Activated T-helper 1 cell treated with anti-CD3 and anti-CD28 coated beads, Interleukin-12 subunit alpha, Interleukin-12 subunit beta, Interleukin-2, Interleukin-4 antibody, amounts not matched to agents 30 ng/mL and 10 ng/mL and 1 ng/mL, durations not matched to agents 14 hours and 24 hours and 36 hours (primary cell): ENCODE measurements at regions not wholly inside any gene's neighbourhood (a gene's known extent, or its start where the extent isn't known, plus 50 kb on each side); places are given as distances from the start of the nearest gene placed in this dataset.
"Not testable (repeated sequence)": the region's sequence is repeated elsewhere in the genome, so short reads cannot be mapped to it uniquely, and the experiment has no call there.

Source experiments
- DNase-seq: peaks from one replicate; pipeline ENCODE4 v3.0.0; 2021; ENCODE audit warnings: low spot score
- H3K27ac Mint-ChIP-seq: one replicate; pipeline ENCODE4 v1.8.0; 2021; ENCODE audit warnings: mild to moderate bottlenecking, mixed read lengths
- H3K27me3 Mint-ChIP-seq: one replicate; pipeline ENCODE4 v1.8.0; 2022; ENCODE audit warnings: mild to moderate bottlenecking, moderate library complexity, mixed read lengths; ENCODE audit not compliant: insufficient read depth
- H3K36me3 Mint-ChIP-seq: one replicate; pipeline ENCODE4 v1.8.0; 2021; ENCODE audit warnings: low read depth, mixed read lengths
- H3K4me1 Mint-ChIP-seq: one replicate; pipeline ENCODE4 v1.8.0; 2021; ENCODE audit warnings: low read depth, mixed read lengths
- H3K4me3 Mint-ChIP-seq: one replicate; pipeline ENCODE4 v1.8.0; 2021; ENCODE audit warnings: mild to moderate bottlenecking, moderate library complexity, mixed read lengths
- H3K9me3 Mint-ChIP-seq: one replicate; pipeline ENCODE4 v1.8.0; 2021; ENCODE audit warnings: mixed read lengths
- intact Hi-C: fragments of 100-400 bp; cut with micrococcal nuclease; formaldehyde crosslinking; loops from one replicate; pipeline ENCODE4 v1.15.1; 2024

- H3K9me3 Mint-ChIP-seq, result no peaks in the 10 kb centered on the region
- peaks cover 8% of the 10 kb centered on the region for H3K27me3 Mint-ChIP-seq
- H3K4me1 Mint-ChIP-seq, result no peaks in the 10 kb centered on the region
- no peaks in the 10 kb centered on the region for H3K36me3 Mint-ChIP-seq
- no peak for DNase-seq
- intact Hi-C loops, result loop anchor here (5.0 kb wide), 1 partner anchor 622 kb away; no protein-coding TSS in a partner anchor
- H3K27ac Mint-ChIP-seq, result no peak overlapping the region
- H3K4me3 Mint-ChIP-seq, result no peak overlapping the region
Measured at GRCh38 chr14:59123975-59124374, 64.5 kb upstream of the DAAM1 start.

- Mint-ChIP-seq H3K4me1 (no peaks in the 10 kb centered on the region), H3K27me3 (peaks cover 2% of the 10 kb centered on the region), H3K4me3 (no peak overlapping the region), H3K9me3 (no peaks in the 10 kb centered on the region), H3K36me3 (no peaks in the 10 kb centered on the region), H3K27ac (no peak overlapping the region)
- DNase-seq, result no peak
- intact Hi-C loops, result loop anchor here (5.0 kb wide), 2 partner anchors 62 to 1057 kb away; partner anchors contain the start of gene DAAM1
Measured at GRCh38 chr14:59125156-59125555, 63.3 kb upstream of the DAAM1 start.

DNA sequence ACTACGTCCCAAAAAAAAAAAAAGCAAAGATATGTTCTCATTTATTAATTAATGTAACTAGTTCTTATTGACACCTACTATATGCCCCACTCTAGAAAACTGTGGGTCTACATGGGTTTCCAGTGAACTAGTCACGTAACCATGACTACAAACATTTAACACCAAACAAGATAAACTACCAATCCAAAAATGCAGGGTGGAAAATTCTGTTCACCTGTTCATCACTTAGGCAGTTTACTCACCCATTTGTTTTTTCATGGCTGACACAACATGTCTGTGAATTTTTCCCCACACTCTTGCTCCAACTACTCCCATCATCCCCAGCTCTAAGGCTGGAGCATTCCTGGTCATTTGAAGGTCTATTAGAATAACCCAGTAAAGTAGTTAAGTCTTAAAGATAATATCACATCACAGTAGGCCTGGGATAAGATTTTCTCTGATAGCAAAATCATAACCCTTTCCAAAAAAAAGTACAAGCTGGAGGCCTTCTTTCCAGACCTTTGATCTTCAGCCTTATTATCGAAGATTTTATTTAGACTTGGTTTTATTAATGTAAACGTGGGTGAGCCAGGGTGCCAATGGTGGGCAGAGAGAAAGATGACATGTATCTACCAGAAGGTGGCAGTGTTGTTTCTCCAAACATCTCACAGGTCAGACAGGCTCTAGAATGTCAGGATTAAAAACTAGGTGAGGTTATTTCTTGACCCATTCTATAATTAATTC lies 61.6 kb upstream of the DAAM1 start:
- Mint-ChIP-seq H3K36me3 (no peaks in the 10 kb centered on the region), H3K27ac (no peak overlapping the region), H3K4me1 (no peaks in the 10 kb centered on the region), H3K4me3 (no peak overlapping the region), H3K9me3 (no peaks in the 10 kb centered on the region), H3K27me3 (peaks cover 2% of the 10 kb centered on the region)
- intact Hi-C loops, result loop anchor here (1.0 to 5.0 kb wide), 4 partner anchors 60 to 1055 kb away; partner anchors contain the start of genes CCDC175 and DAAM1
- peak; percentile 1 for DNase-seq

GRCh38 chr14:59127437-59127732 lies 61.1 kb upstream of the DAAM1 start:
- no peak for DNase-seq
- Mint-ChIP-seq H3K36me3 (no peaks in the 10 kb centered on the region), H3K27ac (no peak overlapping the region), H3K4me1 (no peaks in the 10 kb centered on the region), H3K4me3 (no peak overlapping the region), H3K9me3 (no peaks in the 10 kb centered on the region), H3K27me3 (peaks cover 2% of the 10 kb centered on the region)
- intact Hi-C loops, result loop anchor here (1.0 to 5.0 kb wide), 4 partner anchors 60 to 1055 kb away; partner anchors contain the start of genes CCDC175 and DAAM1

DNA sequence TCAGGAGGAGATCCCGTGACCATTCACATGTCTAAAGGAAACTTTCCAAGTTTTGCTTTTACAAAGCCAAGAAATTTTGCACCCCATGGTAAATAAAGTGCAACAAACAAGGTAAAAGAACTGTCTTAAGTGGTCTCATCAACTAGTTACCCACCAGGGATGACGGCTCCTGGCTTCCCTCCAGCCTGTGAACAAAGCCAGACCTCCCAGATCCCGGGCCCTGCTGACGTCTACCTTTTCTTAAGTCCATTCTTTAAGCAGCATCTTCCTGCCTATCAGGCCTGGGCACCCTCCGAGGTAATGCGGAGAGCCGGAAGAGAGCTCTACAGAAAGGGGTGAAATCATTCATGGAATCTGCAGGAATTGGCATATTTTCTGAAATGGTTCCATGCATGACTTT lies 58.0 kb upstream of the DAAM1 start:
- Mint-ChIP-seq H3K4me1 (no peaks in the 10 kb centered on the region), H3K27me3 (peaks cover 12% of the 10 kb centered on the region), H3K27ac (no peak overlapping the region), H3K4me3 (no peak overlapping the region), H3K36me3 (no peaks in the 10 kb centered on the region), H3K9me3 (no peaks in the 10 kb centered on the region)
- intact Hi-C loops, result no loop called here
- DNase-seq, result no peak

GRCh38 chr14:59131938-59132795 lies 56.3 kb upstream of the DAAM1 start:
- Mint-ChIP-seq H3K27me3 (peaks cover 12% of the 10 kb centered on the region), H3K27ac (no peak overlapping the region), H3K4me1 (no peaks in the 10 kb centered on the region), H3K4me3 (no peak overlapping the region), H3K9me3 (no peaks in the 10 kb centered on the region), H3K36me3 (no peaks in the 10 kb centered on the region)
- intact Hi-C loops, result no loop called here
- no peak for DNase-seq

DNA sequence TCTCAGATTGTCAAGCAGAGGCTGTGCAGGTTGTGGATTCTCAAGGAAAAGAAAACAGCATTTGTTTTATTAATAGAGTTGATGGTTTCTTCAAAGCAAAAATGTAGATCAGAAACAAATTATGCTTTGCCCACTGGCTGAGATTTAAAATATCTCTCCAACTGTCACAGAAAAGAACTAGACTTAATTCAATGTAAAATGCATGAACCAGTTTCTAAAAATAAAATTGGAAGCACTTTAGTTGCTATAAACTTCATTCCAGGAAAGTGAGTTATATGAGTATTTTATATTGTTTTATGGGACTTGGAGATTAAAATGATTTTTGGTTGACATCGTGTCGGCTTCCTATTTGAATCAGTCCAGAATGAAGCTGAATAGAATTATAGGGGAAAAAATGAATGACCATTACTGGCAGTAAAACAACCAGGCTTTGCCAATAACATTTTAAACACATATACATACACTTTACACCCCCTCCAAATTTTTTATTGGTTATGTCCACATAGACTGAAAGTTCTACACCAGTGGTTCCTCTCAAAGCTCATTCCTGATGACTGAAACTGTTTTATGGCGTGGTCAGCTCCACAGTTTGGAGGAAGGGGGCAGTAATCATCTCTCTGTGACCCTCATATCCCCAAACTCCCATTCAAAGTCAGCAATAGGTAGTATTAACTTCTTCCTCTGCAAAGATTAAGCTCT lies 55.5 kb upstream of the DAAM1 start:
- no peaks in the 10 kb centered on the region for H3K9me3 Mint-ChIP-seq
- H3K27me3 Mint-ChIP-seq, result peaks cover 12% of the 10 kb centered on the region
- H3K4me3 Mint-ChIP-seq, result no peak overlapping the region
- intact Hi-C loops, result no loop called here
- no peak for DNase-seq
- no peaks in the 10 kb centered on the region for H3K36me3 Mint-ChIP-seq
- no peak overlapping the region for H3K27ac Mint-ChIP-seq
- H3K4me1 Mint-ChIP-seq, result no peaks in the 10 kb centered on the region

DNA sequence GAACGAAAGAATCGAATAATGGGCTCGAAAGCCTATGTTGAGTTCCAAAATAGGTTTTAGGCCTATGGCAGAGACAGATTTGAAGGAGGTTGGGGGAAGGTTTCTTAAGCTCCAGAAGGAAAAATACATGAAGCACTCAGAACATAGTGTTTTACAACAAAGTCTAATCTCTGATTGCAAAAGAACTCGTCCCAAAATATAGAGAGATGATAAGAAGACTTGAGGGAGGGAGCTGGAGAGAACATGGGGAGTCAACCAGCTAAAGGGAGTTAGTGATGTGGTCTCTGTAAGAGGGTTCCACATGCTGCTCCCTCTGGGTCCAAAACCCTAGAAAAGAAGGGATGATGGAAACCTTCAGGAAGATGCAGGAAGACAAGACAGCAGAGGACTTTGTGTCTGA lies 54.8 kb upstream of the DAAM1 start:
- H3K27ac Mint-ChIP-seq, result no peak overlapping the region
- no peaks in the 10 kb centered on the region for H3K36me3 Mint-ChIP-seq

GRCh38 chr14:59134307-59134706 lies 54.2 kb upstream of the DAAM1 start:
- peaks cover 12% of the 10 kb centered on the region for H3K27me3 Mint-ChIP-seq
- H3K27ac Mint-ChIP-seq, result no peak overlapping the region
- H3K9me3 Mint-ChIP-seq, result no peaks in the 10 kb centered on the region
- DNase-seq, result no peak
- intact Hi-C loops, result no loop called here
- no peak overlapping the region for H3K4me3 Mint-ChIP-seq
- H3K4me1 Mint-ChIP-seq, result no peaks in the 10 kb centered on the region
- no peaks in the 10 kb centered on the region for H3K36me3 Mint-ChIP-seq

More for the DNA sequence above, 54.8 kb upstream of the DAAM1 start:
- peaks cover 12% of the 10 kb centered on the region for H3K27me3 Mint-ChIP-seq
- H3K4me3 Mint-ChIP-seq, result no peak overlapping the region
- H3K4me1 Mint-ChIP-seq, result no peaks in the 10 kb centered on the region
- H3K9me3 Mint-ChIP-seq, result no peaks in the 10 kb centered on the region
- no peak for DNase-seq
- intact Hi-C loops, result no loop called here

- peaks cover 16% of the 10 kb centered on the region for H3K27me3 Mint-ChIP-seq
- intact Hi-C loops, result no loop called here
Measured at GRCh38 chr14:59137256-59137655, 51.2 kb upstream of the DAAM1 start.

DNA sequence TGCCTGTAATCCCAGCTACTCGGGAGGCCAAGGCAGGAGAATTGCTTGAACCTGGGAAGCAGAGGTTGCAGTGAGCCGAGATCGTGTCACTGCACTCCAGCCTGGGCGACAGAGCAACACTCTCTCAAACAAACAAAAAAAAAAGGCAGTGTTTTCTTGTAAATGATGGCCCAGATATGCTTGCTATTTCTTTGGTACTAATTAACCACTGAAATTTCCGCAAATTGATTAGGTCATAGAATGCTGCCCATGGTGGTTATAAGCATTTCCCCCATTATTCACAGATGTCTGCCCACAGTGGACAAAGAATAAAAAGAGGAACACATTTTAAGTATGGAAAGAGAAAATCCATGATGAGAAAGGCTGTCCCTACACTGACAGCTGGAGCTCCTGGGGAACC lies 49.9 kb upstream of the DAAM1 start:
- H3K4me1 Mint-ChIP-seq, H3K4me3 Mint-ChIP-seq, H3K36me3 Mint-ChIP-seq, intact Hi-C loops, H3K9me3 Mint-ChIP-seq, H3K27ac Mint-ChIP-seq, DNase-seq: not testable (repeated sequence)
- peaks cover 16% of the 10 kb centered on the region for H3K27me3 Mint-ChIP-seq

More at GRCh38 chr14:59137256-59137655, 51.2 kb upstream of the DAAM1 start:
- no peak for DNase-seq
- Mint-ChIP-seq H3K9me3 (no peaks in the 10 kb centered on the region), H3K4me3 (no peak overlapping the region), H3K27ac (no peak overlapping the region), H3K36me3 (no peaks in the 10 kb centered on the region), H3K4me1 (no peaks in the 10 kb centered on the region)
